GM21723 (cell line): ENCODE measurements at regions not wholly inside any gene's neighbourhood (a gene's known extent, or its start where the extent isn't known, plus 50 kb on each side); places are given as distances from the start of the nearest gene placed in this dataset.

Source experiments
- ATAC-seq: cut with Tn5 transposase; IDR thresholded peaks from one replicate; pipeline ENCODE4 v1.9.1; 2021; ENCODE audit warnings: mild to moderate bottlenecking, moderate library complexity; ENCODE audit not compliant: unreplicated experiment

DNA sequence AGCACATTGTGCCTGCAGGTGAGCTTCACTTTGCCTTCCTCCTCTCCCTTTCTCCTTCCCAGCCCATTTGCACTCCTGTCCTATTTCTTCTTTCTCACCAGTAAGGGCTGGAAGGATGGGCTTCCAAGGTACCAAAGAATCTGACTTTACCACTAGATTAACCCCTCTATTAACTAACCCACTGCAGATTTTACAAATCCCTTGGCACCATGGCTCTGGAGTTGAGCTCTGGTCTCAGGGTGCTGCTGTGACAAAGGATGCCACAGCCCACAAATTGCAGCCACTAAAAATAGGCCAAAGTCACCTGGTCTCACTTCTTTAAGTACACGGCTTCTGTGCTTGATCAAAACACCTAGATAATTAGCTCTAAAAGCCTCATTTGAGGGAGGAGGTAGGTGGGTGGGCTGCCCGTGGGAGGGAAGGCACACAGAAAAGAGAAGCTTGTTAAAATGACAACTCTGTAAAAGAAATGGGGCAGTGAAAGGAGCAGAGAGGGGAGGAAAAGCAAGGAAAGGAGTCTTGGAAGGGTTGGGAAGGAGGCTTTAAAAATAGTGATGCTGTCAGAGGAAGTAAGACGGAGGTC lies 327.4 kb downstream of the DRD1 start:
- no peak for ATAC-seq

DNA sequence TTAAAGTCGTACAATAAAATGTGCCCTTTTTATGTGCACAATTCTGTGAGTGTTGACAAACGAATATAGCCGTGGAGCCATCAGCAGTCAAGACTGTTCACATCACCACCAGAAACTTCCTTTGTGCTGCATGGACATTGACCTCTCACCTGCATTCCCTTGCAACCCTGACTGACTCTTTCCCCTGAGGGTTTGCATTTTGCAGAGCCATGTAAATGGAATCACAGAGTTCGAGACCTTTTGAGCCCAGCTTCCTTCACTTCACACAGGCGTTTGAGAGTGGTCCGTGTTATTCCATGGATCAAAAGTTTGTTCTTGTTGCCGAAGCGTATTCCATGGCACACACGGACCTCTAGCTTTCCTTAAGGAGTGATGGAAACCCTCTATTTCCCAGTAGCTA lies 328.2 kb downstream of the DRD1 start:
- ATAC-seq: no peak

DNA sequence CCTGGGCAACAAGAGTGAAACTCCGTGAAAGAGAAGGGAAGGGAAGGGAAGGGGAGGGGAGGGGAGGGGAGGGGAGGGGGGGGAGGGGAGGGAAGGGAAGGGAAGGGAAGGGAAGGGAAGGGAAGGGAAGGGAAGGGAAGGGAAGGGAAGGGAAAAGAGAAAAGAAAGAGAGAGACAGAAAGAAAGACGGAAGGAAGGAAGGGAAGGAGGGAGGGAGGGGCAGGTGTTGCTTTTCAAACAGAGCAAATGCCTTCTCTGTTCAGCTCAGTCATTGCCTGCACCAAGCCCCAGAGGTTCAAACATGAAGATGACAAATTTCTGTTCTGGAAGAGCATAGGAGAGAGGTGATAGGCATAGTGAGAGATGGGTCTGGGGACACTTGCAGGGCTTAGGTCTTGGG lies 330.0 kb downstream of the DRD1 start:
- no peak for ATAC-seq

DNA sequence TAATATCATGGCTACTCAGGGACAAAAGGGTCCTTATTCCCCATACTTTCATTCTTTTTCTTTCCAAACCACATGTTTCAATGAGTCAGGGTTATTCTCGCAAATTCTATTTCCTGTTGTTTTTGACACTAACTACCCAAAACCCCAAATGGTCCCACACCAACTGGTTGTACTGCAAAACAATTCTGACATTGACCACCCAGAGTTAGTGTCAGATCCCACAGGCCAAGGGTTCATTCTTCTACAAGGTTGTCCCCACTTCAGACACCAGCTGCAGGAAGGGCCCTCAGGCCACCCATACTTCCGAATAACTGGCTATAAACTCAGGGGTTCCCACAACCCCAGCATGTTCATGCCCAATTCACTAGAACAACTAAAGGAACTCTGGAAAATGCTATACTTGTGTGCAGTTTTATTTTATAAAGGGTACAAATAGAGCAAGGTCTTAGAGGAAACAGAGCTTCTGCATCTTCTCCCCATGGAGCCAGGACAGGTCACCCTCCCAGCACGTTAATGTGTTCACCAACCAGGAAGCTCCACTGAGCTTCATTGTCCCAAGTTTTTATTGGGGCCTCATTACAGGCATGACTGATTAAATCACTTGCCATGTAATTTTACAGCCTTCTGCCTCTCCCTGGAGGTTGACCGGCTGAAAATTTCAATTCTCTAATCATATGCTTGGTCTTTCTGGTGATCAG lies 334.8 kb downstream of the DRD1 start:
- no peak for ATAC-seq

DNA sequence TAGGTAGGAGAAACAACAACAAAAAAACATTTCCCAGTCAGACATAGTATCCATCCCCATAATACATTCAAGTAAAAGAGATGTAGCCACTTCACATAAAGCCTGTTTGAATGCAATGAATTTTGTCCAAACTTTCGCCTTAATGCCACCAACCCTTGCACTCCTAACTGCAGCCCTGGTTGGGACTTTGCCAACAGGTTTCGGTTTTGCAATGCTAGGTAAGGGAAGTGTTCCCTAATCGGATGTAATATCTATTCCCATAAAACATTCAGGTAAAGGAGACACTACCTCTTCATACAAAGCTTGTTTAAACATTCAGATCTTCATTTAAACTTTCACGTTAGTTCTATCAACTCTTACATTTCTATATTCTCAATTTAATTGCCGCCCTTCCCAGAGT lies 336.1 kb downstream of the DRD1 start:
- ATAC-seq: no peak

DNA sequence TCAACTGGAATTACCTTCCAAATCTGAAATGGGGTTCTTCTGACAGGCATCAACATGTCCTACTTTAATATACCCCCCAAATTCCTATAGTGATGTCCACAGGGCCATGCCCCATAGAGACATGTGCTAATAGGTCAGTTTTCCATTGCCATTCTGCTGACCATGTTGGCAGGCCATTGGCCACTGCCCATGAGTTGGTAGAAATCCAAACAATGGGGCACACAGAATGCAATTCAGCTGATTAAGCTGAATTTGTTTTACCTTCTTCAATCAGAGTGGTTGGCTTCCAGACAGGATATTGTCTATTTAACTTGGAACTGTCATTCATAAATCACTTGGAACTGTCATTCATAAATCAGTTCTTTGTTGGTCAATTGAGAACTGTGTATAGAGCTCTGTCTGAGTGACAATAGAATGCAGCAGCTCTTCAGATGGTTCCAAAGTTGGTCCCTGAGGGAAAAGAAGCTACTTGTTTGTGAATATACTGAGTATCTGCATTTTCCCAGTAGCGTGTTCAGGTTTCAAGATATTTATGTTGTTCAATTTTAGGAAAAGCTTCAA lies 336.9 kb downstream of the DRD1 start:
- ATAC-seq: no peak

DNA sequence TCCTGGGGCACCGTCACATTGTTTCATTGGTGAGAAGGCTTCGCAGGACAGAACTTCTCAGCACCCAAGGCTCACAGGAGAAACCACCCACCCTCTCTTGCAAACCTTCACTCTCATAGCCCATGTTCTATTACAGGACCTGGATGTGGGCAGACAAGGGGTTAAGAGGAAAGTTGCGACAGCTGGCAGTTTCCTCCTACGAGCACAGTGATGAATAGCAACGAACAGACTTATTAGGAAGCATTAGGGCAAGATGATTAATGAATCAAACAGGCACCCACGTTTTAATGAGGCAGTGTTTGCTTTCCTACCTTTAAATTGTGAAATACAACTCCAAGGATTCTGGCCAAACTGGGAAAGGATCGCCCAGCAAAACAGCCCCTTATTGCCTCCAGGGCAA lies 339.3 kb downstream of the DRD1 start:
- ATAC-seq: no peak

DNA sequence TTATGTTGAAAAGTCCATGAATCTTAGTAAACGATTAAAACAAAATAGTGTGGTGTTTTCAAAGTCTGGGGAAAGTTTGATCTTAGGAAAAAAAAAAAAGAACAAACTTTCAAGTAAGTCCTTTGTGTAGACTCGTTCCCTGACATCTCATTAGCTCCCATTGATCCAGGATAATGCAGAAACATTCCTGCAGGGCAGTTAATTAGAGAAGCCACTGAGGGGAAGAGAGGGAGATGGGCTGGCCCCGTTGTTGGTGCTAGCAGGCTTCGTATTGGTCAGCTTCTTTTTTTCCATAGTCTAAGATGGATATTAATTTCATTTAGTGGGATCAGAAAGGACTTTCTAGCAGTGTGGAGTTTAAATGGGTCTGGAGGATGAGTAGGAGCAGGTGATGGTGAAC lies 340.2 kb downstream of the DRD1 start:
- ATAC-seq: no peak

DNA sequence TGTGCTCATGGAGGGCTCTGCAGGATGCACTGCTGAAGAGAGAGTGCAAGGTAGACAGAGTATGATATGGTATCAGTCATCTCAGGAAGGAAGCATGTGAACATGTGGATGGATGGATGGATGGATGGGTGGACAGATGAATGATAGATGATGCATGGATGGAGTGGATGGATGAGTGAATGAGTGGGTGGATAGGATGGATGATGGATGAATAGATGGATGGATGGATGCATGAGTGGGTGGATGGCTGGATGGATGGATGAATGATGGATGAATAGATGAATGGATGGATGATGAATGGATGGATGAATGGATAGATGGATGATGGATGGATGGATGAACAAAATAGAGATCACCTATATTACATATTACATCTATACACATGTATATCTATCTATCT lies 341.3 kb downstream of the DRD1 start:
- ATAC-seq: no peak

DNA sequence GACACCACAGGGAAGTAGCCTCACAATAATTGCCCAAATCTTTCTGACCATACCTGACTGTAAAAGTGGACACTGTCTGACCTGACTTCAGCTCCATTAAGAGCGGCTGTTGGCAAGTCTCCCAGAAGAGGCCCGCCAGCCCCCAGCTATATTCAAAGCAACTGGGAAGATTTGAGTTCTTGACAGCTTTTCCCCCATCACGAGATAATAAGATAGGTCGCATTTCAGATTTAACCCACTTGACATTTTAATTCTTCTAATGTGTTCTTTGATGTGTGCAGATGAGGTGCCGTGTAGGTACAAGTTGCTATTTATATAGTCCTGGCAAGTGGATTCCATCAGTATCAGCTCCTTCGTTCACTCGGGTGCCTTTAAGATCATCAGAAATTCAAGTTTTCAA lies 345.7 kb downstream of the DRD1 start:
- no peak for ATAC-seq

DNA sequence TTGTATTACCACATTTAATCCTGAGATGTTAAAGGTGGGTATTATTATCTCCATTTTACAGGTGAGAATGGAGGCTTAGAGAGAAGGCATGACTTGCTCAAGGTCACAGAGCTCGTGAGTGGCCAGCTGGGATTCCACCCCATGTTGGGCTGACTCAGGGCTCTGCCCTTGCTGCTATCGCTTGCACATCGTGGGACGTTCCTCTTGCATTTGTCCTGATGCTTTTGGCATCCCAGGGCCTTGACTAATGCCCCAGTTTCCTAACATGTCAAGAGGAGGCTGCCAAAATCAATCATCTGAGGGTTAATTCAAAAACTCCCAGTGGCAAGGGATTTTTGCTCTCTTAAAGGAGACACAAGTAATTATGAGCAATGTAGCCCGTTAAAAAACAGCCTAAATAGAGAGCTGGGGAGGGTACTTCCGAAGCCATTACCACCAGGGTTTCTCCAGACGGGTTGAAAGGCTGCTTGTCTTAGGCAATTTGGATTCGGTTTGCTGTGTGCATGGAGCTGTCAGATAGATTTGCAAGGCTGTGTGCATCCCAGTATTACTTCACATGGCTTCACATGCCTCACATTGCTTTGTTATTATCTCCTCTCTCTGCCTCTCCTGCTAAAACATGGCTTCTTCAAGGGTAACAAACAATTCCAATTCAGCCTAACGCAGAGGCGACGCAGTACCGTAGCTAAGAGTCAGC lies 347.4 kb downstream of the DRD1 start:
- ATAC-seq: no peak

DNA sequence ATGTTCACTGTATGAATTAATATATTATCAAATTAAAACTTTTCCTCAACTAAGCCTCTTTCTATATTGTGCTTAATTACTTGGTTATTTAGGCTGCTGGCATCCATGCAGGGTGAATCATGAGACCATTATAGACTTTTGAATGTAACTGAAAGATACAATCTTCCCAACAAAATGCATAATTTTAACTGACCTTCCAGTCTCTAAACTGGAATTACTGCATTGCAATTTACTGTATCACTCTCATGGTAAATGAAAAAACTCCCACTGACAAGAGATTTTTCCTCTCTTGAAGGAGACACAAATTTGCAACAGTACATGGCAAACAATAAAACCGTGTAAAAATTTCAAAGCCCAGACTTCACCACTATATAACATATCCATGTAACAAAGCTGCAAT lies 349.5 kb downstream of the DRD1 start:
- no peak for ATAC-seq

DNA sequence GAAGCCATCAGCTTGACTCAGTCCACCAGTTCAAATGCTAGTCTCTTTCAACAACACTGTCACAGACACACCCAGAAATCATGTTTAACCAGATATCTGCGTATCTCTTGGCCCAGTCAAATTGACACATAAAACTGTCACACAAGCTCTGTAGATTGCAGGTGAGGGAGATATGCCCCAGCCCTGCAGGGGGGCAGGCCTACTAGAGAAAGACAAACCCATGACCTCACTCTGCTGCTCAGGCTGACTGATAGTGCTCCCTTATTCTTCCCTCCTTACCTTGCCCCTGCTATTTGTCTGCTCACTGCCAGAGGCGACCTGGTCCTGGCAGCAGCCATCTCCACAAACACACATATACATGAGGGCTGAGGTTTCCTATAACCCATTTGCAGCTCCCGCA lies 351.3 kb downstream of the DRD1 start:
- no peak for ATAC-seq

DNA sequence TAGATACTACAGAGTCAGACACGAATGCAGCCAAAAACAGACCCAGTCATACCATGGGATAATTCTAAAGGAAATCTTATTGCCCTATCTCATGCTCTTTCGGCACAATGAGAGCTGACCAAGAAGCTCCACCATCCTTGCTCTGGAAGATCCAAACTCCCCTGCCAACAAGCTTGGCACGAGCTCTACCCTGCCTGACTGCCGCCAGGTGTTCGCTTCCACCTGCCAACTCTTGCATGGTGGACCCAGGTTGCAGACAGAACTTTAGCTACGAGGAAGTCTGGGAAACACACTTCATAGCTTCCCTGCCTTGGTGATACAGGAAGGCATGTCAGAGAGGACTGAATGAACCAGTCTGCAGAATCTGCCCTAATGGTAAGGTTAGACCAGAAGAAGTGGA lies 355.0 kb downstream of the DRD1 start:
- ATAC-seq: no peak

DNA sequence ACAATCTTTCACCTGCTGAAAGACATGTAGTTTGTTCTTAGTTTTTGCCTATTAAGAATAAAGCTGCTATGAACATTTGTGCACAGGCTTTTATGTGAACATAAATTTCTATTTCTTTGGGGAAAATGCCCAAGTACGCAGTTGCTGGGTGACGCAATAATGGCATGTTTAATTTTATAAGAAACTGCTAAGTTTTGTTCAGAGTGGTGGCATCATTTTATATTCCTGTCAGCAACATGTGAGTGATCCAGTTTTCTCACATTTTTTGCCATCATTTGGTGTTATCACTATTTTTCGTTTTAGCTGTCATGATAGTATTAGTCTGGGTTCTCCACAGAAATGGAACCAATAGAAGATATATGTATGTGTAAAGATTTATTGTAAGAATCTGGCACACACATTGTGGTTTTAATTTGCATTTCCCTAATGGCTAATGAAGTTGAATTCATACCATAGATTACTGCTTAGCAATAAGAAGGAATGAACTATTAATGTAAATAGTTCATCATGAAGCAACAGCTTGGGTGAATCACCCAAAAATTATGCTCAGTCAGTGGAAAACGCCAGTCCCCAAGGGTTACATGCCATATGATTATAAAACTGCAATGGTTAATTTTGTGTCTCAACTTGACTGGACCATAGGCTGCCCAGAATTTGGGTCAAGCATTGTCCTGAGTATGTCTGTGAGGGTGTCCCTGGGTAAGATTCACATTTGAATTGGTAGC lies 358.6 kb downstream of the MSX2 start:
- no peak for ATAC-seq

DNA sequence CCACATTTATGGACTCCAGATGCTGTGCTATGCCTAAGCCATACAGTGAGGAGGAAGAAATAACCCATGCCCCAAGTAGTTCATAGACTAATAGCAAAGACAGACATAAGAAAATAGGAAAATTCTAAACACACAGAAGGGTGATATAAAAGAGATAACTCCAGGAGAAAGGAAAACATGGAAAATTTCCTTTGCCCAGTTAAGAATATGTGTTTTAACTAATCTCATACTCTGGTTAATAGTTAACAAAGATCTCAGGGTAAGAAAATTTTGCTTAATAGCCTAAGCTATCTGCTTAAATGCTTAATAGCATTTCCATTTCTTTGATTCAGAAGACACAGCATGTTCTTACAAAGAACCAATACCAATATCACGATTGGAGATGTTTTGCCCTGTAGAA lies 358.0 kb downstream of the MSX2 start:
- ATAC-seq: no peak

DNA sequence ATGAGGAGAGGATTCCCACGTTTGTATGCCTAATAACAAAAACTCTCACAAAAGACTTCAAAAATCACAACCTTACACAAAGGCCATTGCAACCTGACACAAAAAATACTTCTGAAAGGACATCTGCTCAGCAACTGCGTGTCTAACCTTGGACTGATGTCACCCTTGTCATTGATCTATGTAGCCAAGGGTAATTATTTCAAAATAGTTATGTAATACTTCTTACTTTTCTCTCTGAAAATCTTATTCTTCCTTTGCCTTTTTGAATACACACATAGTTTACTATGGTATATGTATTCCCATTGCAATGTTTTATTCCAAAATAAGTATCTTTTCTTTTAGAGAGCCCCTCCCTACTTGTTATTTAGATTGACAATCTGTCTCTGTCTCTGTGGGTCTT lies 355.3 kb downstream of the MSX2 start:
- no peak for ATAC-seq

DNA sequence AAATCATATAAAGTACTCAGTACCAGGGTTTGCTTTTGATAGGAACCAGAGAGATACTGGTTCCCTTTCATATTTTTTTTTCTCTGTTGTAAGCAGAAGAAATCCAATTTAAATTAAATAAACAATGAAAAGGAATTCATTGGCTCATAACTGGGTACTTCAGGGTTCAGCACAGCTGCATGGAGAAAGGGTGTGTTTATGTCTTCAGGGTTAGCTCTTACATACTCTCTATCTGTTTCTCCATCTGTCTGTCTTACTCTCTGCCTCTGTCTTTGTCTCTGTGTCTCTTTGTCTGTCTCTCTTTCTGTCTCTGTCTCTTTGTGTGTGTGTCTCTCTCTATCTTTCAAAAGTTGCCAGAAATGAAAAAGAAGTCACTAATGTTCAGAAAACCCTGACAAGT lies 345.9 kb downstream of the MSX2 start:
- no peak for ATAC-seq

DNA sequence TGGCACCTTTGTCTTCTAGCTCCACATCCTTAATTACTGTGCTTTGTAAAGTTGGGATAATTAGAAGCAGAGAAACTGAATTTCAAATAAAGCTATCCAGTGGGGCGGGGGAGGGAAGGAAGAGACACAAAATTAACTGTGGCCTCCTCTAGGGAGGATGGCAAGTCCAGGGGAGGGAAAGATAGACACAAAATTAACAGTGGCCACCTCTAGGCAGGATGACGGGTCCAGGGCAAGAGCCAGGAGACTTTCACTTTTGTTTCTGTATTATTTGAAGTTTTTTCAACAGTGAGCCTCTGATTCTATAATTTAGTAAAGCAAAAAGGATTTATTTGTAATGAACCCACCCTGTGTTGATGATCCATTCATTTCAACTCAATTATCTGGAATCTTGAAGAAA lies 335.9 kb downstream of the MSX2 start:
- ATAC-seq: no peak

DNA sequence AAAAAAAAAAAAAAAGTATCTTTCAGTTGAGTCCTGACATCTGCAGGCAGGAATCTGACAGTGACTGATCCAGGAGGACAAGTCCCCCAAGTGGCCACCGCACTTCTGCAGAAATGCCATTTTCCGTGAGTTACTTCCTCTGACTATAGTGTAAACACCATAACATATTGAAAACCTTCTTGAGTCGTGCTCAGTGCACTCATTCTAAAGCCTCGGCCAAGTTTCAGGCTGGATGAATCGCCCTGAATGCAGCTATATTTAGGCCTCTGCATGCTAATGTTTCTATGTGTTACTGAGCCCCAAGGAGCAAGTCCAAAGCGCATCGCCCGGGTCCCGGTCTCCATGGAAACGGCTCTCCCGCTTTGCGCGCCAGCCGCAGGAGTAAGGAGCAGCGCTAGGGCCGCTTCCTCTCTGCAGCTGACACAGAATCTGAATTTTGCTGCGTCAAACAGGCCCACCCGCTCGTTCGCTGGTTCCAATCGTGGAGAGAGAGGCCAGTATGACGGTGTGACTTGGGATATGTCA lies 335.4 kb downstream of the MSX2 start:
- no peak for ATAC-seq

DNA sequence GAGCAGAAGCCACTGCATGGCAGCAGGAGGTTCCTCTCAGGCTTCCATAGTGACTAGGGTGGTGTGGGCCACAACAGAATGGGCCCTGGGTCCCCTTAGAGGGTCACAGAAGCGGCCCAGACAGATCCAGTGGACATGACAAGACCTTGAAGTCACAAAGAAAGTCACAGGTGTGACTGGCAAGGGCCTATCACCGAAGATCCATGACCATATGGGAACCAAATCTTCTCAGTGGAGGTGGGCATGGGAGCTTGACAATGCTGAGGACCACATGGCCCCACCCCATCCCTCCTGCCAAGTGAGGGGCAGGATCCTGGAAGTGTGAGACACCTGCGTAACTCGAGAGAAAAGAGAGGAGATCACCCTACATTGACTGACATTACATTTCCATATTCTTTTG lies 332.4 kb downstream of the MSX2 start:
- ATAC-seq: no peak
